Mesothelial cell of epicardium (in vitro differentiated cells): ENCODE measurements at regions not wholly inside any gene's neighbourhood (a gene's known extent, or its start where the extent isn't known, plus 50 kb on each side); places are given as distances from the start of the nearest gene placed in this dataset.

Experiments used
- DNase-seq, 2 experiments: peaks; one replicate each; pipeline ENCODE4 v3.0.0; 2021; ENCODE audit warnings: low spot score in 2 of 2; ENCODE audit not compliant: unreplicated experiment in 2 of 2
- H3K27ac Mint-ChIP-seq: 2 replicates; pipeline ENCODE4 v1.8.0; 2021; ENCODE audit warnings: mixed read lengths
- H3K27me3 Mint-ChIP-seq: 2 replicates; pipeline ENCODE4 v1.8.0; 2021; ENCODE audit warnings: low read depth, mixed read lengths
- H3K36me3 Mint-ChIP-seq: 2 replicates; pipeline ENCODE4 v1.8.0; 2021; ENCODE audit warnings: mixed read lengths
- H3K4me1 Mint-ChIP-seq: 2 replicates; pipeline ENCODE4 v1.8.0; 2021; ENCODE audit warnings: mixed read lengths
- H3K4me3 Mint-ChIP-seq: 2 replicates; pipeline ENCODE4 v1.8.0; 2021; ENCODE audit warnings: mild to moderate bottlenecking, moderate library complexity, mixed read lengths
- H3K9me3 Mint-ChIP-seq: 2 replicates; pipeline ENCODE4 v1.8.0; 2021; ENCODE audit warnings: mixed read lengths
- TF ChIP-seq, protein P1 (sequence below): fragments of 200-600 bp; sonication (generic); IDR thresholded peaks from one replicate; pipeline ENCODE4 v1.5.0; 2021; ENCODE audit warnings: antibody characterized with exemption; ENCODE audit not compliant: unreplicated experiment

DNA sequence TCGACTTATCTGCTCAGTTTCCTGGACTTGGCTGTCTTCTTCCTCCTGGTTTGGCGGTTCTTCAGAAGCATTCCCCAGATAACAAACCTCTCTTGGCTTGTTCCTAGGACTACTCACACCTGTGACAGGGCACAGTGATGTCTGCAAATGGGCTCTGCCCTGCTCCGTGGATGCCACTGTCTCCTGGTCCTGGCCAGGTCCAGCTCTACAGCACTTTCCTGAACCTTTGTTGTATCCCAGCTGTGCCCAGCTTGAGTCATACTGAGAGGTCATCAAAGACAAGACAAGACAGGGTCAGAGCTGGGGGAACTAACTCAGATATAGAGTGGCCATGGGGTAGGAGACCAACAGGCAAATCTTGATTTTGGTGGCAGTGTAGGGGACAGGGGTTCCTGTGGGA is 102.7 kb upstream of the SLC22A23 start:
- Mint-ChIP-seq H3K27me3 (no peaks in the 10 kb centered on the region), H3K27ac (no peak overlapping the region), H3K36me3 (no peaks in the 10 kb centered on the region), H3K4me3 (no peak overlapping the region), H3K9me3 (peaks cover 11% of the 10 kb centered on the region), H3K4me1 (peaks cover 16% of the 10 kb centered on the region)
- TF ChIP-seq, protein P1, sequence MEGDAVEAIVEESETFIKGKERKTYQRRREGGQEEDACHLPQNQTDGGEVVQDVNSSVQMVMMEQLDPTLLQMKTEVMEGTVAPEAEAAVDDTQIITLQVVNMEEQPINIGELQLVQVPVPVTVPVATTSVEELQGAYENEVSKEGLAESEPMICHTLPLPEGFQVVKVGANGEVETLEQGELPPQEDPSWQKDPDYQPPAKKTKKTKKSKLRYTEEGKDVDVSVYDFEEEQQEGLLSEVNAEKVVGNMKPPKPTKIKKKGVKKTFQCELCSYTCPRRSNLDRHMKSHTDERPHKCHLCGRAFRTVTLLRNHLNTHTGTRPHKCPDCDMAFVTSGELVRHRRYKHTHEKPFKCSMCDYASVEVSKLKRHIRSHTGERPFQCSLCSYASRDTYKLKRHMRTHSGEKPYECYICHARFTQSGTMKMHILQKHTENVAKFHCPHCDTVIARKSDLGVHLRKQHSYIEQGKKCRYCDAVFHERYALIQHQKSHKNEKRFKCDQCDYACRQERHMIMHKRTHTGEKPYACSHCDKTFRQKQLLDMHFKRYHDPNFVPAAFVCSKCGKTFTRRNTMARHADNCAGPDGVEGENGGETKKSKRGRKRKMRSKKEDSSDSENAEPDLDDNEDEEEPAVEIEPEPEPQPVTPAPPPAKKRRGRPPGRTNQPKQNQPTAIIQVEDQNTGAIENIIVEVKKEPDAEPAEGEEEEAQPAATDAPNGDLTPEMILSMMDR: no peak
- no peak for DNase-seq

DNA sequence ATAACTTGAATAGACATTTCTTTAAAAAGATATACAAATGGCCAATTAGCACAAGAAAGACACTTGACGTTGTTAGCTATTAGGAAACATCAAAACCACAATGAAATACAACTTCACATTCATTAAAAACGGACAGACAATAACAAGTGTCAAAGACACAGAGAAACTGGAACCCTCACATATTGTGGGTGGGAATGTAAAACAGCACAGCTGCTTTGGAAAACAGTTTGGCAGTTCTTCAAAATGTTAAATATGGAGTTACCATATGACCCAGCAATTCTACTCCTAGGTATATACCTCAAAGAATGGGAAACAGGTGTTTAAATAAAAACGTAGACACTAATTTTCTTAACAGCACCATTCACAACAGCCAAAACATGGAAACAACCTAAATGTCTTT is 100.5 kb upstream of the SLC22A23 start:
- no peak for DNase-seq
- Mint-ChIP-seq H3K27ac (no peak overlapping the region), H3K4me1 (peaks cover 10% of the 10 kb centered on the region), H3K27me3 (no peaks in the 10 kb centered on the region), H3K36me3 (peaks cover 9% of the 10 kb centered on the region), H3K9me3 (peaks cover 17% of the 10 kb centered on the region), H3K4me3 (no peak overlapping the region)
- TF ChIP-seq, protein P1: no peak

GRCh38 chr6:3553254-3553653 is 96.4 kb upstream of the SLC22A23 start:
- H3K4me1 Mint-ChIP-seq: no peaks in the 10 kb centered on the region
- peaks cover 12% of the 10 kb centered on the region for H3K36me3 Mint-ChIP-seq
- H3K27ac Mint-ChIP-seq: no peak overlapping the region
- no peaks in the 10 kb centered on the region for H3K27me3 Mint-ChIP-seq
- H3K9me3 Mint-ChIP-seq: peaks cover 45% of the 10 kb centered on the region
- no peak for DNase-seq
- no peak overlapping the region for H3K4me3 Mint-ChIP-seq
- TF ChIP-seq, protein P1: no peak

DNA sequence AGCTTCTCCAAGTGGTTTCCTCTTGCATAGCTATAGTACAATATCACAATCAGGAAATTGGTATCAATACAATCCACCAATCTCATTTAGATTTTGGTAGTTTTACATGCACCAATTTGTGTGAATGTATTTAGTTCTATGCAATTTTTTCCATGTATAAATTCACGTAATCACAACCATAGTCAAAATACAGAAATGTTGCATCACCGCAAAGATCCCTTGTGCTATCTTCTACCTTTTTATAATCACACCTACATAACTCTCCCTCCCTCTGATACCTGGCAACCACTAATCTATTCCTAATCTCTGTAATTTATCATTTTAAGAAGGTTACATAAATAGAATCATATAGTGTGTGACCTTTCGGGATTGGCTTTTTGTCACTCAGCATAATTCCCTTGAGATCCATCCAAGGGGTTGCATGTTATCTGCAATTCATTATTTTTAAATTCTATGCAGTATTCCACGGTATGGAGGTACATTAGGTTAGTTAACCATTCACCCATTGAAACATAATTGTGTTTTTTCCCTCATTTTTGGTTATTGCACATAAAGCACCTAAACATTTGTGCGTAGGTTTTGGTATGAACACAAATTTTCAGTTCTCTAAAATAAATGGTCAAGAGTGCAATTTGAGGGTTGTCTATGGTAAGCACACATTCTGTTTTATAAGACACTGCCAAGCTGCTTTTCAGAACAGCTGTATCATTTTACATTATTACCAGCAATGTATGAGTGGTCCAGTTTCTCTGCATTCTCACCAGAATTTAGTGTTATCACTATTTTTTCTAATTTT is 95.1 kb upstream of the SLC22A23 start:
- Mint-ChIP-seq H3K36me3 (peaks cover 12% of the 10 kb centered on the region), H3K4me3 (no peak overlapping the region), H3K4me1 (no peaks in the 10 kb centered on the region), H3K27me3 (no peaks in the 10 kb centered on the region), H3K9me3 (peaks cover 50% of the 10 kb centered on the region), H3K27ac (no peak overlapping the region)
- TF ChIP-seq, protein P1: no peak
- DNase-seq: no peak

DNA sequence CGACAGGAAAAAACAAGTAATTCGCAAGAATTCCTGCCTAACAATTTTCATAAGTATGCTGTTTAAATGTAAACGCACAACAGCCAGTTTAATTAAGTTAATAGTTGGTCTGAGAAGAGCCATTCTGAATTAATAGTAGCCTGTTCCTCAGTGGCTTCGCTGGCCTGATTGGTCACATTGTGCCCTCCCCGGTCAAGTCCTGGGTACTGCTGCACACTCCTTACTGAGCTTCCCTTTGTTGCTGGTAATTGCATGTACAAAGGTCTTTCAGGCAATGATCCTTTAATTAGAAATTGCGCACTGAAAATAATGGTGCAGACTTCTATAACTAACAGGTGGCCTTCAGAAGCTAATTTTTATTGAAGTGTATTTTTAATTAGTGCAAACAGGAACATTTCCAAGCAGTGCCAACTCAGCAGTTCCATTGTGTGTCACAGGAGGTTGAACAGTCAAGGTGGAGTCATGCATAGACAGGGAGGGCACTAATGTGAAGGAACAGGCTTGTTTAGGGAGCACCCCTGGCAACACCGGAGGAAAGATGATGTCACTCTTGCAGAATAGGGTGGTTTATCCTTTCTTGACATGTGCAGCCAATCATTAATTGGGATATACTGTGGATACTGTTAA is 92.6 kb upstream of the SLC22A23 start:
- peaks cover 4% of the 10 kb centered on the region for H3K4me1 Mint-ChIP-seq
- H3K9me3 Mint-ChIP-seq: peaks cover 45% of the 10 kb centered on the region
- no peak overlapping the region for H3K27ac Mint-ChIP-seq
- H3K4me3 Mint-ChIP-seq: no peak overlapping the region
- DNase-seq: no peak
- no peaks in the 10 kb centered on the region for H3K27me3 Mint-ChIP-seq
- H3K36me3 Mint-ChIP-seq: peaks cover 12% of the 10 kb centered on the region
- TF ChIP-seq, protein P1: no peak
